GM19328 (cell line): ENCODE measurements at regions not wholly inside any gene's neighbourhood (a gene's known extent, or its start where the extent isn't known, plus 50 kb on each side); places are given as distances from the start of the nearest gene placed in this dataset.
"Not testable (repeated sequence)": the region's sequence is repeated elsewhere in the genome, so short reads cannot be mapped to it uniquely, and the experiment has no call there.

Source experiments
- ATAC-seq: cut with Tn5 transposase; IDR thresholded peaks from one replicate; pipeline ENCODE4 v1.9.1; 2021; ENCODE audit warnings: mild to moderate bottlenecking, moderate library complexity; ENCODE audit not compliant: unreplicated experiment

- ATAC-seq = no peak
Observed at GRCh38 chr18:22503803-22504202, 86.1 kb upstream of the CTAGE1 start.

DNA sequence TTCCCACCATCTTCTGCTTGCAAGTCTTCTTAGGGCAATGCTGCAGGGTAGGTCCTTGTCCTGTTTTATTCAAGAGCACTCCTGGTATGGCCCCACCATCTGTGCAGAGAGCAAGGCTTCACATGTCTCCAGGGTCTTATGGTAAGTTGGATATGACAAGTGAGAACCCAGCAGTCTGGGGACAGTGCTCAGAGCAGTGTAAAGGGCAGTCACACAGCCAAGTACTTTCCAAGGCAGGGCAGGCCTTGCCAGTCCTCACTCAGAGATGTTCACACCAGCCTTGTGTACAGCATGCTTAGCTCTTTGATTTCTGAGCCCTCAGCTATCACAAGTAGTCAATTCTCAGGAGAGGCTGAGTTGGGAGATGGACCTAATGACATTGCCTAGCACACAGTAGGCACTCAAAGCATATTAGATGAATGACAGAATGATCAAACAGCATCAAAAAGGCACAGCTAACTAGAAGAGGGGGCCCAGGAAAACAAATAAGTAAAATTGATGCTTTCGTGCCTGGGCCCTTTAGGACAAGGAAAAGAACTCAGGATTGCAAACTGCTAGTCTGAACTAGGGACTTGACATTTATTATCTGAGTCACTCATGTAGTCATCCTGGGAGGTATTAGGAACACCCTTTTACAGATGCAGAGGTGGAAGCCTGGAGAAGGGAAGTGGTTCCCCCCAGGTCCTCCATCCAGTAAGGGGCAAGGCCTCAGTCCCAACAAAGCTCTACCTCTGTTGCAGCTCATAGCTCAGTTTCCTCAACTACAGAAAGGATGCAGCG is 86.7 kb upstream of the CTAGE1 start:
- no peak for ATAC-seq

DNA sequence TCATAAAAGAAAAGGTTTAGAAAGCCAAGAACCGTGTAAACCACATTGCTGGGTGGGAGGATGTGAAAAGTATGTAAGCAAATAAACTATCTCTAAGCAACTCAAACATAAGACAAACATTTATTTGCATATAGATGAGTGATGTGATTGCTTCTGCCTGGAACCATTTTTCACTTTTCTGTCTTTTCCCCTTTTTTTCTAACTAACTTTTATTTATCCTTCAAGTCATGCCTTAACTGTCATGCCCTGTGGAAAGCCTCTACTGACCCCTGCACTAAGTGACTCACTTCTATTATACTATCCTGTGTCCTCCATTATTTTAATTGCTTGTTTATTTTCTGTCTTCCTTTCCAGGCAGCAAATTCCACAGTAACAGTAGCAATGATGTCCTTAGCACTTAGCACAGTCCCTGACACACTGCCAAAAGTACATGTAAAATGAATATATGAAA is 87.5 kb upstream of the CTAGE1 start:
- ATAC-seq = no peak

DNA sequence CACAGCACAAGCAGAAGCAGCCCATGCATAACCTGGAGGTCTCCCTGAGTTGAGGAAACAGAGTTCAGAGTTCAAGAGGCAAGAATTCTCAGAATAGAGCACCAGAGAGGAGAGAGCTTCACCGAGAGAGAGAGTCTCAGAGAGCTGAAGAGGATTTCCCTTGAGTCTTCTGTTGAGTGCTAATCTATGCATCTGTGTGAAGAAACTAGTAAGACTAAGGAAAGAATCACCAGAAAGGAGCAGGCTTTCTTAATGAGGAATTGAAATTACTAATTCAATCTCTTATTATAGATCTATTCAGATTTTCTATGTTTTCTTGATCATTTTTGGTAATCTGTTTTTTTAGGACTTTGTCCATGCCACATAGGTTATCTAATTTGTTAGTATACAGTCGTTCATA is 89.3 kb upstream of the CTAGE1 start:
- no peak for ATAC-seq

DNA sequence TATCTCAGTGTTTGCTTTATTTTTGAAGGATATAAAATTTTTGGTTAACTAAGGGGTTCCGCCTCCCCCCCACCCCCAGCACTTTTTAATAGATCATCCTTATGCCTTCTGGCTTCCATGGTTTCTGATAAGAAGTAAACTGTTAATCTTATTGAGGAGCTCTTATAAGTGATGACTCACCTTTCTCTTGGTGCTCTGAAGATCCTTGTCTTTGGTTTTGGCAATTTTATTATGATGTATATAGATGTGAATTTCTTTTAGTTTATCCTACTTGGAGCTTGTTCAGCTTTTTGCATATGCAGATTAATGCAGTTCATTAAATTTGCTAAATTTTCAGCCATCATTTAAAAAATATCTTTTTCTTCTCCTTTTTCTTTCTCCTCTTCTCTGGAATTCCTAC is 91.7 kb upstream of the CTAGE1 start:
- ATAC-seq = no peak

- no peak for ATAC-seq
Observed at GRCh38 chr18:22510697-22511096, 93.0 kb upstream of the CTAGE1 start.

DNA sequence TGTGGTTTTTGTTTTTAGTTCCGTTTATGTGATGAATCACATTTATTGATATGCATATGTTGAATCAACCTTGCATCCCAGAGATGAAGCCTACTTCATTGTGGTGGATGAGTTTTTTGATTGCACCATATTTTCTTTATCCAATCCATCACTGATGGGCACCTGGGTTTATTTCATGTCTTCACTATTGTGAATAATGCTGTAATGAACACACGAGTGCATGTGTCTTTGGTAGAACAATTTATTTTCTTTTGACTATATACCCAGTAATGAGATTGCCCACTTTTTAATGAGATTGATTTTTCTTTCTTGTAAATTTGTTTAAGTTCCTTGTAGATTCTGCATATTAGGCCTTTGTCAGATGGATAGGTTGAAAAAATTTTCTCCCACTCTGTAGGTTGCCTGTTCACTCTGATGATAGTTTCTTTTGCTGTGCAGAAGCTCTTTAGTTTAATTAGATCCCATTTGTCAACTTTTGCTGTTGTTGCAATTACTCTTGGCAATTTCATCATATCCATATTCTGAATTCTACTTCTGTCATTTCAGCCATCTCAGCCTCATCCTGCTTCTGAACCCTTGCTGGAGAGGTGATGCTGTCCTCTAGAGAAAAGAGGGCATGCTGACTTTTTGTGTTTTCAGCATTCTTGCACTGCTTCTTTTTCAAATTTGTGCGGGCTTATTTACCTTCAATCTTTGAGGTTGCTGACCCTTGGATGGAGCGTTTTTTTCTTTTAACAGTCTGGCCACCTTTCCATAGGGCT is 96.2 kb upstream of the CTAGE1 start:
- no peak for ATAC-seq

DNA sequence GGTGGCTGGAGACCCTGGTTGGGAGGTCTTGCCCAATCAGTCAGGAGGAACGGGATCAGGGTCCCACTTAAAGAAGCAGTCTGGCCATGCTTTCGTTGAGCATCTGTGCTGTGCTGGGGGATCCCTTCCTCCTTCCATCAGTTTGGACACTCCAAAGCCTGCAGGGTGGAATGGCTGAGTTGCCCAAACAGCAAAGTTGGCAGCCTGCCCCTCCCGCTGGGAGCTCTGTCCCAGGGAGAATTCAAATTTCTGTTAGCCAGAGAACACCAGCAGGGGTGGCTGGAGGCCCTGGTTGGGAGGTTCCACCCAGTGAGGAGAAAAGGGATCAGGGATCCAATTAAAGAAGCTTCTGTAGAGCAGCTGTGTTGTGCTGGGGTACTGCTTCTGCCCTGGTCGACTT is 96.9 kb upstream of the CTAGE1 start:
- no peak for ATAC-seq

DNA sequence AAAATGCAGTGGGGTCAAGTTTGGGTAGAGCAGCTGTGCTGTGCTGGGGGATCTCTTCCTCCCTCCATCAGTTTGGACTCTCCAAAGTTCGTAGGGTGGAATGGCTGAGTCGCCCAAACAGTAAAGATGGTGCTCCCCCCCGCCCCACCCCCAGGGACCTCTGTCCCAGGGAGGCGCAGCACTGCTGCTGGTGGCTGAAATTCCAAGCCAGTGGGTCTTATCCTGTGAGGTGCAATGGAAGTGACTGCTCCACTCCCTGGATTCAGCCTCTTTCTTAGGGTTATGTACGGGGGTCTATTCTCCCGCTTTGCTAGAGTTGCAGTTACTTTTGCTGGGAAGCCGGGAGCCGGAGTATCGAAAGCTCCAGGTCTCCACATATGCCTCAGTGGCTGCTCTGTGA is 97.5 kb upstream of the CTAGE1 start:
- ATAC-seq = no peak

GRCh38 chr18:22517356-22517755 is 99.6 kb upstream of the CTAGE1 start:
- no peak for ATAC-seq

- no peak for ATAC-seq
Observed at GRCh38 chr18:22521026-22521707, 103.5 kb upstream of the CTAGE1 start.

- ATAC-seq = no peak
Observed at GRCh38 chr18:22523481-22523880, 105.8 kb upstream of the CTAGE1 start.

DNA sequence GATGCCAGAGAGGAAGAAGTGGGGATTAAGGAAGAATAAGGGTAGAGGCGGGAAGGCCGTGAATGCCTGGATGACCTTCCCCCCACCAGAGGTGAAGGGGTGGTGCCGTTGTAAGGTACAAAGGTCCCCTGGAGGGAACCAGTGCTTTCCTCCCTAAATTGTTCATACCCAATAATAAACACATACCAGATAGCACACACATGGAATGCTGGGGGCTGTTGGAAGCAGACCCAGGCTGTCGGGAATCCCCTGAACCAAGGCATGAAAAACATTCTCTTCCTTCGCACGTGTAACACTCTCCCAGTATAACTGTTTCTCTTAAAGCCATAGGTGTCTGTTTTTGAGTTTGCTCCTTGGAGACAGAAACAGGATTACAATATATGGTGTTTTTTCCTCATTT is 107.1 kb upstream of the CTAGE1 start:
- ATAC-seq = no peak

- no peak for ATAC-seq
Observed at GRCh38 chr18:22525313-22525712, 107.6 kb upstream of the CTAGE1 start.

GRCh38 chr18:22525883-22526282 is 108.2 kb upstream of the CTAGE1 start:
- no peak for ATAC-seq

DNA sequence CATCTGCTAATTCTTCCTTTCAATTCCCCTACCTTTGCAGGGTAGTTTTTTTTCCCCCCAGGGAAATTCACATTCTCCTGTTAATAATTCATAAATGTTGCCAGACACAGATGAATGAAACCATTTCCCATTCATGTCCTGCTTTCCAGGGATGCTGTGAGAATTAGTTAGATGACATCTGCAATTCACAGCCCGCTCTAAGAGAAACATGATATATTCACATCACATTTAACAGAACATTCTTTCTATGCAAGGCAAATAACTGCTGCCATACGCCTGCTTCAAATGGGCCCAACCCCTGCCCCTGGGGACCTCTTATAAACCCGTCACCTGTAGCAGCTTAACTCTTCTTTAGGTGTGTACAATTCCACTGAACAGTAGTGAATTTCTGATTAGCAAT is 110.6 kb upstream of the CTAGE1 start:
- no peak for ATAC-seq

DNA sequence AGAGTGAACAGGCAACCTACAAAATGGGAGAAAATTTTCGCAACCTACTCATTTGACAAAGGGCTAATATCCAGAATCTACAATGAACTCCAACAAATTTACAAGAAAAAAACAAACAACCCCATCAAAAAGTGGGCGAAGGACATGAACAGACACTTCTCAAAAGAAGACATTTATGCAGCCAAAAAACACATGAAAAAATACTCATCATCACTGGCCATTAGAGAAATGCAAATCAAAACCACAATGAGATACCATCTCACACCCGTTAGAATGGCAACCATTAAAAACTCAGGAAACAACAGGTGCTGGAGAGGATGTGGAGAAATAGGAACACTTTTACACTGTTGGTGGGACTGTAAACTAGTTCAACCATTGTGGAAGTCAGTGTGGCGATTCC is 117.0 kb upstream of the CTAGE1 start:
- ATAC-seq = not testable (repeated sequence)

DNA sequence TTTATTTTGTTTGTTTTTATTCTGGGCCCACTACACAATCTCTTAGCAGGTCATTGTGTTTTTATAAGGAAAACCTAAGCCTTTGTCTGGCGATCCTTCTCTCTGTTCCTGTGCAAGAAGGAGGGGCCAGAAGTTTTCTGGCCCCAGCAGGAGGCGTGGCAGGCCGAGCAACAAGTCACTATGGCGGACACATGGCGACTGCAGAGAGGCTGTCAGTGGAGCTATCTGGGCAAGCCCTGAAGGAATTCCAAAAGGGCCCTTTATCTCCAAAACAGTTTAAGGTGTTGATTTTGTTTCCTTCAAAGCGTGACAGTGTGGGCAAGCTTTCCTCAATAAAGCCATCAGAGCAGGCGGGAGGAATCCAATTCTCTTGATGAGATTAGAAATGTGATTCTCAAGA is 118.8 kb upstream of the CTAGE1 start:
- ATAC-seq = no peak

- ATAC-seq = no peak
Observed at GRCh38 chr18:22538426-22538825, 120.7 kb upstream of the CTAGE1 start.

GRCh38 chr18:22539051-22539765 is 121.5 kb upstream of the CTAGE1 start:
- ATAC-seq = no peak

- ATAC-seq = no peak
Observed at GRCh38 chr18:22541232-22541631, 123.5 kb upstream of the CTAGE1 start.
